ENCODE measurements at regions not wholly inside any gene's neighbourhood (a gene's known extent, or its start where the extent isn't known, plus 50 kb on each side); places are given as distances from the start of the nearest gene placed in this dataset.
A peak's percentile ranks its signal among the peaks of the same experiment; 100 is the strongest.

DNA sequence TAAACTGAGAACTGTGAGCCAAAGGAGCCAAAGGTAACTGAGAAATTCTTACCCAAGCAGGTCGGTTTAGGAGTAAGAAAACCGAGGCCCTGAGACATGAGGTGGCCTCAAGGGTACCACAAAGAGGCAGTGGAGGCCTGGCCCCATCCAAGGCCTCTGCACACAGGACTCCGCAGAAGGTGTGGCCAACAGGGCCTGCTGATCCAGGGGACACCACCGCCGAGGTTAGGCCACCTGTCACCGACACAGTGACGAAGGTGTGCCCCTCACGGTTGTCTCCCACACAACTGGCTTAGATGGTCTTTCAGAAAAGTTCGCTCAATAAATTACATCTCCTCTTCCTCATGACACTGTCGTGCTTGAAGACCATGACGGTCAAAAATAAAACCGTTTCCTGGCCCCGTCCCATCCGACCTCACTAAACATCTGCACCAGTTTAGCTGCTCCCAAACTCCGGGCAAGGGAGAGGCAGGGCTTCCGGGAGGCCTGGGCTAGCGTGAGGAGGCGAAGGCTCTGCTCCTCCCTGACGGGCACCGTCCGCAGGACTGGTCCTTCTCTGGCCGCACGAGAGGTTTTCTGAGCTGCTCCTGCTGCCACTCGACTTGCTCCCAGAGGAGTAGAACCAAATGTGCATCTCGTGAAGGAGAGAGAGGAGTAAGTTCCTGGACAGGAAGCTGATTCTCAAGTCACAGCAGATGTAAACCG, 442.0 kb downstream of the EIPR1 start:
- no peak for DNase-seq (ENCODE audit: low read depth in 4 of 4, low spot score in 3 of 4)

DNA sequence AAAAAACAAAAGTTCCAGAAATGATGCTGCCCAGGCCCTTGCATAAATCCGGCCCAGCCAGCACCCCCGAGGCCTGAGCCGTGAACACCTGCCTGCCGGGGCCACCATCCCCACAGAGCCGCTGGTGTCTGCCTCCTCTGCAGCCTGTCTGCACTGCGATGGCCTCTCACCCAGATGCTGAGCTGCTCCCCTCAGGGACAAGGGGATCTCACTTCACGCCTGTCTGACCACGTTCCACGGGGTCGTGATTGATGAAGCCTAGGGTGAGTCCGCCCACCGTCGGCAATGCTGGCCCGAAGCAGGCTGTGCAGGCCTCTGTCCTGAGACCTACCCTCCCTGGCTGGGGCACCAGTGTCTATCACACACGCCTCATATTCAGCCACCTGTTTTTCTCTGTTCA, 444.2 kb downstream of the EIPR1 start:
- peak in 2 of 4 donors; percentile 5 to 14 for DNase-seq (ENCODE audit: low read depth in 4 of 4, low spot score in 3 of 4)

DNA sequence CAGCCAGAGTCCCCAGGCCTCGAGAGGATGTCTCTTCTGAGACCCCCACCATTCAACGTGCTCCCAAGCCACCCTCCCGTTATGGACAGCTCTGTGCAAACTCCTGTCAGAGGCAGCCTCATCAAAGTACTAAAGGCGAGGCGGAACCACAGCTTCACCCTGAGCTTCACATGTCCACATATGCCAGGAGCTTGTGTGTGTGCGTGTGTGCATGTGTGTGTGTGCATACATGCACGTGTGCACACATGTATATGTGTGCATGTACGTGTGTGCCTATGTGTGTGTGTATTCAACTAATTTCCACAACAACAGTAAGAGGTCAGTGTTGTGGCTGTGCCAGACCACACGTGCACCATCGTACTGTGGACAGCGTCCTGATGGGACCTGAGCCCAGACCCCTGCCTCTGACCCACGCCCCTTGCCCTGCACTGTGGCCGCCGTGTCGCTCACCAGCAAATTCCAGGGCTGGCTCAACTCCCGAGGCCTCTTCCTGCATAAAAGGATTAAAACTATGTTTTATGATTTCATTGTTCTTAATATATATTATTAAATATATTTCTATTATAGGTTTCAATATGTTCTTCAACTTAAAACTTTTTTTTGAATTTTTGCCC, 444.8 kb downstream of the EIPR1 start:
- no peak for DNase-seq (ENCODE audit: low read depth in 4 of 4, low spot score in 3 of 4)

DNA sequence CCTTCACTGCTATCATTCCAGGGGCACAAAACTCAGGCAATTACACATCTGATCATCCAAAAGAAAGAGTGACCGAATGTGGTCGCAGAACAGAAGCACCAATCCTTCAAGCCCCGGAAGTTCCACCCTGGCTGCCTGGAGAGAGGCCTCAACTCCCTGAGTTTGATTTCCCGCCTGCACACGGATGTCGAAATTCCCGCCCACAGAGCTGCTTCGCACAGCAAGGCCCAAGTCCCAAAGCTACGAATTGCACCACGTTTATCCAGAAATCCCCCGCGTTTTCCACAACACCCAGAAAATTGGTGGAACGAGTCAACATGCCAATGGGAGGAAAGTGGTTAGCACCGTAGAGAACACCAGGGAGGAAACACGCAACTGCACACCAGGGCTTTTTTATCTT, 445.4 kb downstream of the EIPR1 start:
- no peak for DNase-seq (ENCODE audit: low read depth in 4 of 4, low spot score in 3 of 4)

DNA sequence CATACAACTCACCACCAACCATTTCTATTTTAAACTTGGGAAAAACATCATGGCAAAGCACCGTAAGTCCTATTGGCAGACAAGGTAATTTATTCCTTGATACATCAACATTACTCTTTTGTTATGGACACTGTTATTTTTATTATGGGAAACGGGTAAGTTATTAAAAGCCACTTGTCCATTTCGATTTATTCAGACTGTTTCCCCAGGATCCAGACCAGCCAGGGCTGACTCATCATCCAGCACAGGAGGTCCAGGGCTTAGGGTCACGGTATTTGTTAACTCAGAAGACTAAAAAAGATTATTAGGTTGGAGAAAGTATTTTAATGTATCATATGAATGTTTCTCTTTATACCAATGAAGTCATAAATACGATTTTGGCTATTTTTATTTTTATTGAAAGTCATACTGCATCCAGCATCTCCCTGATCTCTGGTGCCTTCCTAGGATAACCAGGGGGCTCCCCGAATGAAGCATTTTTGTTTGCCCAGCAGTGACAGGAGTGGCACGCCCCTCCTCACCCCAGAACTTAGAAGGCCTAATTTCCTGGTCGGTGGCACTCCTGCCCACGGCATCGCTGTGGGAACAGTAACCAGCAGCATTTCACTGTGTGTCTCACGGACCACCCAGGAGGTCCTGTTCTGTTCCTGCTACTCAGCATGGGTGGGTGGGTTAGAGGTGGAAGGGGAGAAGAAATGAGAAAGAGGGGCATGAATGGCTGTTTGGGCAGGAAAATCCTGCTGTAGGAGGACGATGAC, 446.1 kb downstream of the EIPR1 start:
- no peak for DNase-seq (ENCODE audit: low read depth in 4 of 4, low spot score in 3 of 4)

DNA sequence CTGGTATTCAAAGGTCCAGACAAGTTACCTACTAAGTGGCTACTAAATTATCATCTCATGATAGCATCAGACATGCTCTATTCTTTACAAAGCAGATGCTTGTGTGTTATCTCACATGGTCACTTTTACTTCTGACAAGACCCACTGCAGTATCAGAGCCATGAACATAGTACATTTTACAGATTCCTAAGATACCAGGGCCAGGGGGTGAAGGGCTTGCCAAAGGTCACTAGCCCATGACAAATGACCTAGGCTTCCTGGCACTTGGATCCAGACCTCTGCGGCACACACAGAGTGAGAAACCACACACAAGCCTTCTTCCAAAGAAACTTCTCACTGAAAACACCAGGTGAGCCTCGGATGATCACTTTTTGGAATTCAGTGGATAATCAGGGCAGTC, 446.8 kb downstream of the EIPR1 start:
- DNase-seq (ENCODE audit: low read depth in 4 of 4, low spot score in 3 of 4): no peak

DNA sequence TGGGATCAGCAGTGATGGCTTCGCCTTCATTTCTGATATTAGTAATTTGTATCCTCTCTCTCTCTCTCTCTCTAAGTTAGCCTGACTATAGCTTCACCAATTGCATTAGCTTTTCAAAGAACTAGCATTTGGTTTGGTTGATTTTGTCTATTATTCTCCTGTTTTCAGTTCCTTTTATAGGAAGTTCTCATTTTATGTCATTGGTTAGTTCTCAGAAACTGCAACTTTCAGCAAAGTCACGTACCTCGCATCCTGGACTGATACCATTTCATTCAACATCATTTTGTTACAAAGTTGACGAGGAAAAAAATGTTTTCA, 450.8 kb downstream of the EIPR1 start:
- DNase-seq (ENCODE audit: low read depth in 4 of 4, low spot score in 3 of 4): no peak

DNA sequence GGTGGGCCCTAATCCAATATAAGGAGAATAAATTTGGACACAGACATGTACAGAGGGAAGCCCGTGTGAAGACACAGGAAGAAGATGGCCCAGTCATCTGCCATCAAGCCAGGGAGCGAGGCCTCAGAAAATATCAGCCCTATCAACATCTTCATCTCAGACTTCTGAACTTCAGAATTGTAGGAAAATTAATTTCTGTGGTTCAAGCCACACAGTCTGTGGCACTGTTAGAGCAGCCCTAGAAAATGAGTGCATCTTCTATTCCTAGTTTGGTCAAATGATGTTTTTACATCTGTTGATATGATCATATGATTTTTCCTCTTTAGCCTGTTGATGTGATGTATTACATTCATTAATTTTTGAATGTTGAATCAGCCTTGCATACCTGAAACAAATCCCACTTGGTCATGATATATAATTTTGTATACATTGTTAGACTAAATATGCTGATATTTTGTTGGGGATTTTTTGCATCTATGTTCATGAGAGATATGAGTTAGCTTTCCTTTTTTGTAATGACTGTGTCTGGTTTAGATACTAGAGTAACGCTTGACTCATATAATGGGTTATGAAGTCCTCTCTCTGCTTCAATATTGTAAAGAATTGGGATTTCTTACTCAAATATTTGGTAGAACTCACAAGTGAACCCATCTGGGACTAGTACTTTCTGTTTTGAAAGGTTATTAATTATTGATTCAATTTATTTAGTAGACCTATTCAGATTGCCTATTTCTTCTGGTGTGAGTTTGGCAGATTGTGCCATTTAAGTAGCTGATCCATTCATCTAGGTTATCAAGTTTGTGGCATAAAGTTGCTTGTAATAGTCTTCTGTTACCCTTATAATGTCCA, 451.4 kb downstream of the EIPR1 start:
- DNase-seq (ENCODE audit: low read depth in 4 of 4, low spot score in 3 of 4): no peak

DNA sequence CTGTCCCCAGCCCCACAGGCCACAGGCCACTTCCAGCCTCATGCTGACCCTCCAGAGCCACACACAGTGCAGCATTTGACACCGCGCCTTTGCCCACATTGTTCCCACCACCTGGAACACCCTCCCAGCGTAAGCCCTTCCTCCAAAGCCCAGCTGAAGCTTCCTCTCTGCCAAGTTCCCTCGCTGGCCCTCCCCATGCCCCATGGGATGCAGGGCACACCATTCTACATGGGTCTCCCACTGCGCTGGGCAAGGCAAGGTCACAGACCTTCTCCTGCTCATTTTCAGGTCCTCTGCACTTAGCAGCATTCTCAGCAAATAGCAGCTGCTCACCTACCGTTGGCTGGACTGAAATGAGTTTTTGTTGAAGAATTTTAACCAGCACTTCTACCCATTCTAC, 455.5 kb downstream of the EIPR1 start:
- DNase-seq (ENCODE audit: low read depth in 4 of 4, low spot score in 3 of 4): no peak

DNA sequence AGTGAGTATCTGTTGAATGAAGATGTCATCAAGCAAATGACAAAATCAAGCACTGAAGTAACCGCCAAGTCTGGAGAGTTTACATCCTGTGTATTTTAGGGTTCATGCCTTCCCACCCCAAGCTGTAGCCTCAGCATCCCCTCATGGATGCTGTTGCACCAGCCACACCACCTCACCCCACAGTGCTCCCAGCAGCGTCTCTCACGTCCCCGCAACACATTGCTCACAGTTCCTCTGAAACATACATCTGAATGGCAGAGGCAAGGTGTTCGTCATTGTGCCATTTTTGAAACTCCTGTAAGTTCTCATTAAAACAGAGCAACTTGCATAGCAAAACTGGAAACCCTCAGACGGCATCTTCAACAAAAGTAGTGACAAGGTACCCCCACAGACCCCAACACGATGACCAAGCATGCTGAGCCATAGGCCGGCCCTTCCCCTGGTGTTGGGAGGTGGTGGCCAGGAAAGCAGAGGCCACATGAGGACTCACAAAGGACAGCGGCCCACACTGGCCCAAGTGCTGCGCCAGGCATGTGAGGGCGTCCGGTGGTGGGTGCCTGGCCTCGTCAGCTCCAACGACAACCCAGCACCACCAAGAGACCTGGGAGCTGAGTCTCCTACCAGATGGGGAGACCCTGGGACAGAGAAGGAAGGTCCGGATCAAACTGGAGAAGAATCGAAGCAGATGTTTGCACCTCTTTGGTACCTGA, 456.5 kb downstream of the EIPR1 start:
- no peak for DNase-seq (ENCODE audit: low read depth in 4 of 4, low spot score in 3 of 4)

DNA sequence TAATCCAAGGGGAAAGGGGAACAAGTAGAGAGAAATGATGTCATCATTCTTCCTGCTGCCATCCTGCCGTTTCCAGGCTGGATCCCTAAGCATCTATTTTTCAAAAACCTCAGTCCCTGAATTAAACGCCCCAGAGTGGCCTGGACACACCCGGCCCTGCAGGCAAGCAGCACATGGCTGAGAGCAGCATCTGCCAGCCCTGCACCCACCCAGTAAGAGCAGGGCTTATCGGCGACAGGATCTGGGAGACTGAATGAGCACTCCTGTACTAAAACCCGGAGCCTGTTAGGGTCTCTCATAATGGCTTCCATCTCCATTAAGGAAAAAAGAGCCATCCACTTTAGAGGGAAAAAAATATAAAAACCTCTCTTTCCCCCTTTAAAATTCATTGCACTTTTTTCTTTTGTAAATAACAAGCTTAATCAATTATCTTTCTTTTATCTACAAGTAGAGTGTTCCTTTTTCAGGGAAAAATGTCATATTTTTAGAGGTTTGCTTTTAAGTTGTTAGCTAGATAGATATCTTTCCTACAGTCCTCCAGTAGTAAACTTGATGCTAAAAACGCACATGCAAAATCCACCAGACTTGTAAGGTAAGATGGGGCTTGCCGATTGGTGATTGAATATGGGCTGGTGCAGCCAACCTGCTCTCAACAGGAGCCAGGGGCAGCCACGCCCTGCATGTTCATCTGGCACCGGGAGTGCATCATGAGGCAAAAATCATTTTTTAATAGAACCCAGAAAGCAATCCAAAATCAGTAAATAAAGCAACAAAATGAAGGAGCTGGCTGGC, 457.8 kb downstream of the EIPR1 start:
- no peak for DNase-seq (ENCODE audit: low read depth in 4 of 4, low spot score in 3 of 4)

DNA sequence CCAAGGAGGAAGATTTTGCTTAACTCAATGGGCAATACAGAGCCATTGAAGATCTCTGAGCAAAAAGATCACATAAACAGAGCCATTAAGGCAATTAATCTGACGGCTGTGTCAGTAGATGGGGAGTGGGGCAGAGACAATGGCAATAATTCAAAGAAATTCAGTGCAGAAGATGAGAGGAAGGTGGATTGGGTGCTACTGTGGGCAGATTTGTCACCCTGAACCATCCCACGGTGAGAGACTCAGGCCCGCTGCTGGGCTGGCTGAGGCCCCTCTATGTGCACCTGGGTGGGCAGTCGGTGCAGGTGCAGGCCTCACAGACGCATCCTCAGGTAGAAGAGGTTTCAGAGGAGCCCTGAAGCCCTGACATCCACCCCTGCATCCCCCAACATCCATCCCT, 458.6 kb downstream of the EIPR1 start:
- DNase-seq (ENCODE audit: low read depth in 4 of 4, low spot score in 3 of 4): no peak

DNA sequence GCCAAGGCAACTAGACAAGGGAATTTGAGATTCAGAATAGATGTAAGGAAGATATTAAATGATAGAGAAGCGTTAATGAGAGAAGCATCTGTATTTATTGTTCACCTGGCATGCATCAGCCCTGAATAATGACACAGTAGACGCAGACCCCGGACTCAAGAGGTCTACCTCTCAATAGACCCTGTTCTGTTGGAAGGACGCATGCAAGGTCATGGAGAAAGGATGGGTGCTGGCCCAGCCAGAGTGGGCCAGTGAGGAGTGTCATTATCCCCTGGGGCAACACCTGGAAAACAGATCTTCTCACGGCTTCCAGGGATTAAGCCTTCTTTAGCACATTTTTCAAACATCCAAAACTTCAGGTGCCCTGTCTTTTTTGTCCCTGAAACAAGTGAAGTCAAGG, 461.0 kb downstream of the EIPR1 start:
- no peak for DNase-seq (ENCODE audit: low read depth in 4 of 4, low spot score in 3 of 4)

DNA sequence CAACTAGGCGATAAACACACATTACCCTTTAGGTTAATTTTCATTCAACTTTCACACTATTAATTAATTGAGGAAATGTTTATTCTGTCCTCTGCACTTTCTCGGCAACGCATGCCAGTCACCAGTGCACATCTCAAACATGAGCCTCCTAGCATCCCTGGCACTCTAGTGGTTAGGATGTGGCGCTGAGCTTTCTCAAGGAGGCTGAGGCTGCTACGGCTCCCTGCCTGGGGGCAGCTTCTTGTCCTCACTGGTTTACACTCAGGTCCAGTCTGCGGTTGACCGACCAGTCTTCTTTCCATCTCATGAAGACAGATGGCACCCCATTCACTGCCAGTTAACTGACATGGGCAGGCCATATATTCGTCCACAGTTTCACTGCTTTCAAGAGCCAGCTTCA, 463.4 kb downstream of the EIPR1 start:
- DNase-seq (ENCODE audit: low read depth in 4 of 4, low spot score in 3 of 4): no peak

DNA sequence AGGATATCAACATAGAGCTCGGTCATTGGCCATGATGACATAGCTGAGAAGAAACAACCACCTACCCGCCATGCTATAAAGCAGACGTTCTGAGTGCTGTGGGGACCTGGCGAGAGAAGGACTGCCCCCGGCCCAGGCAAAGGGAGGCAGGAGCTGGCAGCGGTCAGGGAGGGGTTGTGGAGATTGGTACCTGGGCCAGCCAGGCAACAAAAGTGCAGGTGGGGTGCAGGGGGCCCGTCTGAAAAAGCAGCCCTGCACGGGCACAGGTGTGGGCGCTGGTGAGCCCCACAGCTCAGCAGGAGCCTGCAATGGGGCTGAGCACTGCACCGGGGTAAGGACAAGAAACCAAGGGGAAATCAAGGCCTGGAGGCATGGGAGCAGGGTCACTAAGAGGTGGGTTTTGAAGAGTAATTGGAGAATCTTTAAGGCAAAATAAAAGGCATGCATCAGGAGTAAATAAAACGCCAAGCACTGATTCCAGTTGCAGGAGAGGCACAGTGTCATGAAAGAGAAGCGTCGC, 464.0 kb downstream of the EIPR1 start:
- DNase-seq (ENCODE audit: low read depth in 4 of 4, low spot score in 3 of 4): no peak

DNA sequence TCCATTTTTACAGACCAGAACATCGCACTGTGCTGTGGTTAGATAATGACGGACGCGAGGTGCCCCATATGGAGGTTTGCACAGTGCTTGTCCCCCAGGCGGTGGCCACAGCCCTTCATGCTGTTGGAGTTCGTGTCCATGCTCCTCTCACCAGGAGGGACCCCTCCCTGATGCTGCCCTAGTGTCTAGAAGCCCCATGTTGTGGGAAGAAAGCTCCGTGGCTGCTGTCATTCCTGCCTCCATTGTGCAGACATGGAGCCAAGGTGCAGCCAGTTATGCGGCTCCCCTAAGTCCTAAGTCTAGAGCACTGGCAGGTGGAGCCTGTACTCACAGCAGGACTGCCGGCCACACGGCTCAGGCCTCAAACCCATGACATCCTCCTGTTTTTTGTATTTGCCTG, 464.9 kb downstream of the EIPR1 start:
- DNase-seq (ENCODE audit: low read depth in 4 of 4, low spot score in 3 of 4): no peak

DNA sequence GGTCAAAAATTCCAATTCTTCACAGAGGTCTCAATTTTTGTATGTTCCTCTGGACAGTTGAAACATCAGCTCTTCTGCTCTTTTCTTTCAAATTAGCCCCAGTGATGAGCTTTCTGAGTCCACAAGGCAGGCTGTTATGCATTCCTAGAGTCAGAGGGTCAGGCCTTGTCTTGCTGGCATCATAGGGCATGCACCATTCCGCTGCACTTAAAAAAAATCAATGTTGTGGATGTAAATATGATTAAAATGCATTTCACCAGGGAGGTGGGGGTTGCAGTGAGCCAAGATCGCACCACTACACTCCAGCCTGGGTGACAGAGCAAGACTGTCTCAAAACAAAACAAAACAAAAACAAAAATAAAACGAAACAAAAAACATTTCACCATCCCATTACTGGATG, 465.3 kb downstream of the EIPR1 start:
- no peak for DNase-seq (ENCODE audit: low read depth in 4 of 4, low spot score in 3 of 4)

DNA sequence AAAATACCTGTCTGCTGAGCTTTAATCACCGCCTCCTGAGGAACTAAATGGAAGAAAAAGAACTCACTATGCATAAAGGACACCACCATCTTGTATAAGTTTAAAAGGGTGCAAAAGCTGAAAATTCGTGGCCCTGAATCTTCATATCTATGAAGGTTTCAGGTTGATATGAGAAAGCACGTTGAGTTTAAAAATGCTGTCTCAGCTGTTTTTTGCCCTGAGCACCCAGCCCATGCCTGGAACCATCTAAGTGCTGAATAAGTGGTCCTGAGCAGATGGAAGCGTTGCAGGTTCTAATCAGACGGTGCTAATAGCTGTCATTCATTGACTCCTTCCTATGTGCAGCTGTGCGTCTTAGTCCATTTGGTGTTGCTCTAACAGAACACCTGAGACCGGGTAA, 467.4 kb downstream of the EIPR1 start:
- DNase-seq (ENCODE audit: low read depth in 4 of 4, low spot score in 3 of 4): no peak

Data from right renal pelvis (tissue), 4 donors.